ENCODE measurements at regions not wholly inside any gene's neighbourhood (a gene's known extent, or its start where the extent isn't known, plus 50 kb on each side); places are given as distances from the start of the nearest gene placed in this dataset.
"Not testable (repeated sequence)": the region's sequence is repeated elsewhere in the genome, so short reads cannot be mapped to it uniquely, and the experiment has no call there.

DNA sequence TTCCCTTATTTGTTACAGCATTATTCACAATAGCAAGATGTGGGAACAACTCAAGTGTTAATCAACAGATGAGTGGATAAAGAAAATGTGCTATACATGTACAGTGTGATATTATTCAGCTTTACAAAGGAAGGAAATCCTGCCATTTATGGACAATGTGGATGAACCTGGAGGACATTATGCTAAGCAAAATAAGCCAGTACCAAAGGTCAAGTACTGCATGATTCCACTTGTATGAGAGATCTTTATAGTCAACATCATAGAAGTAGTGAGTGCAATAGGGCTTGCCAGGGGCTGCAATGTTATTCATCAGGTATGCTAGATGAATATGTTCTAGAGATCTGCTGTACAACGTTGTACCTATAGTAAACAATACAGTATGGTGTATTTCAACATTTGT is 138.5 kb upstream of the AGR3 start:
- no peak for DNase-seq

DNA sequence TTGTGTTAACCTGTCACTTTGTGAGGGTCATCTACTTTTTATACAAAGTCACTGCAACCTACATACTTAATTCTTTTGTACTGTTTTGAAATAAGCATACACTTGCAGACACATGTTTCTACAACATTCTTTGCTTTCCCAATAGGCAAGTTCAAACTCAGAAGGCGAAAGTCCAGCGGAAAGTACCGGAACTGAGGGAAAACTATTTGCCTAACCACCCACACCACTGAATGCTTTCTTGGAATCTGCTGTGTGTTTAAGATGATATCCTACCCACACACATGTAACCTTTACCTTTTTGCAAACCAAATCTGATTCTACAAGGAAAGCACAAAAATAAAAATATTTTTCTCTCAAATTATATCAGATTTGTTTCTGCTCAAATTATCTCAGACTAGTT is 139.4 kb upstream of the AGR3 start:
- no peak for DNase-seq

DNA sequence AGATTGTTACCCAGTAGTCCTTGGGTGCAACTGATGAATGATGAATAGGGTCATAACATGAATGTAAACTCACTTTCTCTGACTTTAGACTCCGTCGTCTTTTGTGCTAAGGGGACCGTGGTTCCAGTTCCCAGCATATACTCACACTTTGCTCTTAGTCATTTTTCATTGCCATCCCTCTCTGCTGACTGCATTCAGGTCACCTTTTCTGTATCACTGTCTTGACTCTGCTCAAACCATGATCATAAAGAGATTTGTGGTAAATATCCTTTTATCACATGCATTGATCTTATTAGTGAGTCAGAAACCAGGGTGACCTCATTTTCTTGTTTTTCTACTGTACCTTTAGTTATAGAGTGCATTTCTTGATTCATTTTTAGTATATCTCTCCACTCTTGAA is 141.1 kb upstream of the AGR3 start:
- no peak for DNase-seq

DNA sequence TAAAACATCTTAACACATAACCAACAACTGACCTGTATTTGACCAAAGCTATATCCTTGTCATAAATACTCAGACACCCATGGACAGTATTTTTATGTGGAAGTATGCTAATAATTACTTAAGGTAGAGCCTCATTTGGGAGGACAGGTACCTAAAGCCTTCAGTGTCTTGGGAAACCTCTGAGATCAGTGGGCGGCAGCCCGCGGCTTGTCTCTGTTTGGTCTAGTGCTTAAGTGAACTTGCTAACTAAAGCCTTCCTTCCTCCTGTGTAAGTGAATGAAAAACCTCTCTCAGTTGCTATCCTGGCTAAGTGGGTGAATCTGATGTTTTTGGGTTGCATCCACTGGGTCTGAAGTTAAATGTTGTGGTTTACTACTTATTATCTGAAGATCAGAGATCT is 144.5 kb upstream of the AGR3 start:
- no peak for DNase-seq

DNA sequence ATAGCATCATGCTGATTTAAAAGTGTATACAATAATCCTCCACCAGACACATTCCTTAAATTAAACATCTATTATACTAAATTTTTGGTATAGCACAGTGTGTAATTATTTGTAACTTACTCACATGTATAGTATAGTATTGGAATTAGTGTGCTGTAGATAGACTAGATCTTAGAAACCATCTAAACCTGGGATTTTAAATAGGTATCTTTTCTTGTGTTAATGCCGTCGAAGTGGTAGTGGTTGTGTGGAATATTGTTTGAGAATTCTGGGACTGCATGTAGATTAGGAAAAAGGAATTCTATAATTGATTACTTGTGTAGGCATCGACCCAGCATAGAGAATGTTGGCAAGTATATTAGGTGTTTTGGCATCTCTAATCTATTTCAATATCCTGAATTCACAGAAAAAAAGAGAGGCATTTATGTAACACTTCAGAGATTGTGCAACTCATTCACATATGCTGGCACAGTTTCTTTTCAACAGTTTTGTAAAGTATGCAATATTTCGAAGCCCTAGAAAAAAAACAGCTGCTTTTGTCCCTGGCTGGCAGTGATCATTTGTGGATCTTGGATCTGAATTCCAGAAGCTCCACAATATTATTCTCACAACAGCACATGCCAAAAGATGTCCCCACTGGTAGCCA is 145.5 kb upstream of the AGR3 start:
- DNase-seq: no peak

DNA sequence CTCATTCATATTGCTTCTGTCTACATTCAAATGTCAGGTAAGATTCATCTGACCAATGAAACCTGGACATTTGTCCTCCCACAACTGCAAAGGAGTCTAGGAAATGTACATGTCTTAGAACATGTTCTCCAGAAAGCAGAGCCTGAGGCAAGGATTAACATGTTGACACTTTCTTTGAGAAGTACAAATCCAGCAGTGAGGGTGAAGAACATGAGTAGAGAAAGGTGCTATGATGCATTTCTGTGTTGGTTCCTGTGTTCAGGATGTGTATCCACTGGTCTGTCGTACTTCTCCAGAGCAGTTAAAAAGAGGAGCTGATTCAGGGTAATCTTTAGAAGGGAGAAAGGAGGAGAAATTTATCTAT is 146.0 kb upstream of the AGR3 start:
- DNase-seq: no peak

DNA sequence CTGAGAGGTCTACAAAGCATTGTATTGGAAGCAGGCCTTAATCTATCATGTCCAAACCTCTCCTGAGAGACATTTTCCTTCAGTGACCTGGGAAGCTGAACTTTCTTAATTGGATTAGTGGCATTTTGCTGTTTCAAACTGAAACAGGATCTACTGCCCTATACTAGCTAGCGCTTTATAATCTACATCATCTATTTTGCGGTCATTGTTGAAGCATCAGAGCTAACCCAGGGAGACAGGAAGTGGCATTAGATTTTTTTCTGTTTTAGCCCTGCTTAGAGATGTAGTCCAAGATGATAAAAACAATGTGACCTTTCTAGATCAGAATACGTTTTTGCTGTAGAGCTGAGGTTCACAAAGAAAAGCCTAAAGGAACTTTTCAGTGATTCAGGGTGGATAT is 147.4 kb upstream of the AGR3 start:
- no peak for DNase-seq

DNA sequence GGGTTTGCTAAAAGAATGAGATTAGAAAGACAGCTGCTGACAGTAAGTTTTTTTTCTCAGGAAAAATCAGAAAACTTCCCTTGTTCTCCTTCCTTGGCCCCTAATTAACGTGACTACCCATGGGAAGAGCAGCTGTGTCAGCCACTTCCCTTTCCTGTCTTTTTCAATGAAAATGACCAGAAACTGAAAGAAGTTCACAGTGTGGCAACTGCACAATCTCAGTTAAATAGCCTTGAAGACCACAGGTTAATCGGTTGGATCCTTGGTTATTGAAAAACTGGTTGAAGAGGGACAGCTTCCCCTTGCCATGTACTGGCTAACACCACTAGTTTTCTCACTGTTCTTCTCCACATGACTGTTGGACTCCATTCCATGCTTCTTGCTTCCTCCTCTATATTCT is 148.8 kb upstream of the AGR3 start:
- DNase-seq: no peak

DNA sequence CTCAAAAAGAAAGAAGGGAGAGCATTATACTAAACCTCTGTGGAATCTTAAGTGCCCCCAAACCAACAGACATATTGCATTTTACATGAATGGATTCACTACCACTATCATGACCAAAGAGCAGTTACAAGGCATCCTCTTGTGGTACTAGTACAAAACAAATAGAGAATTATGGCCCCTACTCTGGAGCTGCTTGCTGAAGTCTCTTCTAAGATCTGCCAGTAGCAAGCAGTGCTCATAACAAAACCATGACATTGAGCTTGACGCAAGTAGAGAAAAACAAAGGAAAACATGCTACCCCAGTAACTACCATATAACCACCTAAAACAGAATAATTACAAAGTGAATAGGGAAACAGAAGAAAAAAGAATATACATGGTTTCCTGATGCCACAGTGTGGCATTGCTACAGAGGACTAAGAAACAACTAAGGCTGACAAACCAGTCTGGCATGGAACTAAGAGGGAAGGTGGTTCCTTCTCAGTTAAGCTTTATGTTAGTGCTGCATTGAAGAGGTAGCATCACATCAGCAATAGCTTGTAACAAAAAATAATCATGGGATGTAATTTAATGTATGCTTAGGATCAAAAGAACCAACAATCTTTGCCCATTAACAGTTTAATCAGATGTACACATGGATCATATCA is 150.2 kb upstream of the AGR3 start:
- DNase-seq: no peak

DNA sequence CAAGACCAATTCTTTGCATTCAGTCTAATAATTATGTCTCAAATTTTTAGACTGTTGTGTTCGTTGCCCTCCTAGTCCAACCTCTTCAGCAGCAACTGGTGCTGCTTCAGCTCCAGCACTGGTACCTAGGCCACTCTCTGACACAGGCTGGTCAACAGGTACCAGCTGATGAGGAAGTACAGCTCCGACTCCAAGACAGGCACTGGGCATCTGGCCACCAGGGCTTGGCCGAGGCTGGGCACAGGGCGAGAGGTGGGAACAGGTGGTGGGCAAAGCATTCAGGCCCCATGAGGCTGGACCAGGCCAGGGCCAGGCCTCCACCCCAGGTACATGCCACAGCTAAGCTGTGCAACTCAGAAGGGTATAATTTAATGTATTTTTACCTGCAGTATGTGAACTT is 151.5 kb upstream of the AGR3 start:
- no peak for DNase-seq

DNA sequence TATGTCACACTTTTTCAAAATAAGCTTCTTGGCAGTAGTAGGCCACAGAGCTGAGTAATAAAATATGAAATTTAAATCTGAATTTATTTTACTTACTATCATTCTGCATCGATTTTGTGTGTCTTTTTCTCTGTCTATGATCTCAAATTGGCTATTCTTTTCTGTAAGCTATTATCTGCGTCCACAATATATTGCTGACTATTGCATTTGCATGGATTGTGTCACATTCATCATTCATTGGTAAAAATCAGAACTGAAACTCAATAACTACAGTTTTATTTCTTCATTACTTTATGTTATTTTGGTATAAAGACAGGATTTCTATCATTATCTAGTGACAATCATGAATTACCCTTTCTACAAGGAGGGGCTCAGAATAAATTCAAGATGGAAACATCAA is 154.8 kb upstream of the AGR3 start:
- DNase-seq: no peak

DNA sequence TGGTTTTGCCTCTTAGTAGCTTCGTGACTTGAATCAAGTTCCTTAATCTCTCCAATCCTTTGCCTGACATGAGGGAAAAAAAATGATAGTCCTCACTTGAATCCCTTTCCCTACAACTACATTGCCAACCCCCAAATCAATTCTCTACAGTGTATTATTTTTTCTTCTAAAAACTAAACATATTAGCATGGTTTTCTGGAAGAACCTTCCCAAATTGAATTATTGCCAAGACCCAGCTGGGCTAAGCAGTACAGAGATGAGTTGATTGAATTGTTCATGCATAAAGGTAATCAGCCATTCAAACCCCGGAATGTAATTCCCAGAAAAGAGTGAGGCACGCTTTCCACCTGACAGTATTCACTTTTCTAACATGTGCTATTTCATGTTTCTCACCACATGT is 155.6 kb upstream of the AGR3 start:
- DNase-seq: no peak

DNA sequence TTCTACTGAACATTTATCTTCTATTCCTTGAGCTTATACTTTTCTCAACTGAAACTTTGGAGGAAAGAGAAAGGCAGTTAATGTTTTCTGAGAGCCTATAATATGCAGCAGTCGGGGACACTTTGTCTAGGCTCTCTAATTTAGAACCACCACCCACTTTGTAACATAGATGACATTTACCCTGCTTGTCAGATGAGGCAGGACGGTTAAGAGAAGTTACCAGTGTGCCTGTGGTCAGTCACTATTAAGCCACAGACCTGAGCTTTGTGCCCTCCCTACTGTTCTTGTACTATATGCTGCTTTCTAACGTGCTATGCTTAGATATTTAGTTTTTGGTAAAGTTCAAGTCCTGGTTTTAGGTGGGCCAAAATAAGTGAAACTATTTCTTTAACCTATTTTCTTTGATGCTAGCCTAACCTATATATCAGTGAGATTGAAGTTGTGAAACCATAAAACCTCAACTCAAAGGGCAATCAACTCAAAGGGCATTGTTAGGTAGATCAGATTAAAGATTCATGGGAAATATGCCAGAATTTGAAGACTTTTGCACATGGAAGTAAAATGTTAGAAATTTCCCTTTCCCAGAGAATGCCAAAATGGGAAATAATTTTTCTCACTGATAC is 156.5 kb upstream of the AGR3 start:
- DNase-seq: no peak

DNA sequence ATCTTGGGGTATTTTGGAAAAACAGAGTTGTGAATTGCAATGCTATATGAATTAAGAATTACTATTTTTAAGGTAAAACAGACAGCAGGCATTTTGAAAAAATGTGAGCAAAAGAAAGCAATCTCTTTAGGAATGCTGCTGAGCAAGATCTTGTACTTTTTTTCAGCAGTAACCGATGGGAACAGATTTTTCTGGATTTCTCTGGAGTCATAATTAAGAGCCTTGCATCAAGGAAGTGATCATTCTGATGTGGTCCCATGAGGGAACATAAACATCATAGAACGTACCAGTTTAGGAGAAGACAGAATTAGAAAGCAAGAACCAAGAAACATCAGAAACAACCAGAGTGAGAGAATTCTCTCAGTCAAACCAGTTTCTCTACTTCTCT is 157.0 kb upstream of the AGR3 start:
- DNase-seq: no peak

DNA sequence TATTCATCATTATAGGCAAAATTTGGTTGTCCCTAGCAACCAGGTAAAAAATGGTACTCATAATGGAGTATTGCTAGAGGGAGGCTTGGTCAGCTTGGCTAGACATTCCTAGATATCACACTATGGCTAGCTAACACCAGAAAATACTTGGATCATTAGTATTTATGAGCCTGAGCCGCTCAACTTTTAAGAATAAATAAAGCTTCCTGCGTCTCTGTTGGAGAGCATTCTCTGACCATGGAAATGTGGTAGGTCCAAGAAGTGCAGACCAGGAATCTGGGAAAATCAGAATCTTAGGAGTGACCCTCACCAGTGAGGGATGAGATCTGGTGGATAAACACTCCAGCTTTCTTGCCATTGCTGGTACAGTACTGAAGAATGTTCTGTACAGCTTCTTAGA is 157.6 kb upstream of the AGR3 start:
- no peak for DNase-seq

DNA sequence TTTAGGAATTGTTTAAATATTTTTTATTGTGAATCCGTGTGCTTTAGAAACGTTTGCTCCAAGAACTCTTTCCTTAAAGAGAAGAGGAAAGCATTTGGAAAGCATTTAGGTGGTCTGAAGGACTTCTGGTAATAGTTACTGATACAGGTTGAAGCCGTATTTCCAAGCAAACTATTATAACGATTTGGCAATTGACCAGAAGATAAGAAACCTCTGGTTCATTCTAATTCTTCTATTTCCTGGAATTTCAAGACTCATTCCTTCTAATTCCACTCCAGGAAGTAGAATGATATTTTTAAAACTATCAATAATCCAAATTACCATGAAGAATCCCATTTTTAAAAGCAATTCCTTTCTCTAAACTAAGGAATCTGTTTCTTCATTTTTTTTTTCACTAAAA is 158.9 kb upstream of the AGR3 start:
- DNase-seq: no peak

DNA sequence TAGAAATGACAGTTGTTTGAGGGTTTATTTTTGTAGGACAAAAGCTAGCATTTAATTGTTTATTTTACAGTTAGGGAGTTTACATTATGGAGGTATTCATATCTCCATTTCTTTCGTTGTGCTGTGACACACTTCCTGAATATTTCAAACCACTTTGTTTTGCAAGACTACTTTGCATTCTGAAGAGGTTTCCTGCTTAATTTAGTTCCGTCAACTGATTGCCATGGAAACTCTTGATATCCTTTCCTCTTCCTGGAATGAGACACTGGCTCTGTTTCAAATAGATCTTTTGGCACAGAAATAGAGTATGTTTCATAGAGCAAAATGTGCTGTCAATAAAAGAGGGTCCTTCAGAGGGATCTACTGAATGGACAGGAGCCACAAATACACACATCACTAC is 159.5 kb upstream of the AGR3 start:
- DNase-seq: peak; percentile 82

DNA sequence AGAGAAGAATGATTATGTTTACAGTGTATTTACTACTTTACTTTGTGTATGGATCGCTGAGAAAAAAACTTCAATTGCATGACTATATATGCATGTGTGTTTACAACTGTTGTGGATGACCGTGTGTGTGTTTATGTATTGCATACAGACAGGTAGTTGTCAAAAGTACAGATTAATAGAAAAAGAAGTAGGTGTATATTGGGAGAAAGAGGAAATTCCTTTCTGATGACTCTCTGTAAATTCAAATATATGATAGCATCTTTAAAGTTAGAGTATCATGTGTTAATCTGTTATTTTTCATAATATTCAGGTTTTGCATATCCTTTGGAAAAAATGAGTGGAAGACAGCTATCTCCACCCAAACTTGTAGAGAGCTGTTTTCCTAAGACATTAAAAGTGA is 160.4 kb upstream of the AGR3 start:
- no peak for DNase-seq

DNA sequence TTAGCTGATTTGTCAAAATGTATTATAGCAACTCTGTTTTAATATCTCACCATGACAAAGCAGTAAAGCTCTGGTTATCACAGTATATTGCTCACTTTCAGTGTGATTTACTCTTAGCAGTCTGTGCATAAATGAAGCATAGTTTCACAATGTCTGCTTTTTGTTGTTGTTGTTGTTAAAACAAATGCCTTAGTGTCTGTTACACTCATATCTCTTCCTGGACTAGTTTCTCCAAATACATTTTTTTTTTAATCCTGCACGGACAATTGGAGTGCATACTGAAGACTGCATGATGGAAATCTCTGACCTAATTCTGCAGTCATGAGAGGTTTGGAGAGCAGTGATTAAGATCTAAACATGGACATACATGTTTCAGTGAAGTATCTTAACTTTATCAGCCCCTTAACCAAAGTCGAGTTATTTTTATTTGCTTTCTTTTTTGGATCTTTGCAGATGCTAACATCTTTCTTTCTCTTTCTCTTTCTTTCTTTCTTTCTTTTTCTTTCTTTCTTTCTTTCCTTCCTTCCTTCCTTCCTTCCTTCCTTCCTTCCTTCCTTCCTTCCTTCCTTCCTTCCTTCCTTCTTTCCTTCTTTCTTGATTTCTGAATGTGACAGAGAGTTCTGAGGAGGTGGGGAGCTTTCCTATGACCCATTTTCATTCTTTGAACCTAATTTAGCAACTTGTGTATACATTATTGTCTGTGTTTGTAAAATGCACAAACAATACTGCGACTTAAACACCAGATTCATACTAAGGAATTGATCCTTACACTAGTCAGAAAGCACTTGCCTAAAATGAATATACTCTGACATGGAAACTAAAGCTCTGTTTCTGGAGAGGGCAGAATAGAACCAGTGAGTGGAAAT is 161.5 kb upstream of the AGR3 start:
- no peak for DNase-seq

DNA sequence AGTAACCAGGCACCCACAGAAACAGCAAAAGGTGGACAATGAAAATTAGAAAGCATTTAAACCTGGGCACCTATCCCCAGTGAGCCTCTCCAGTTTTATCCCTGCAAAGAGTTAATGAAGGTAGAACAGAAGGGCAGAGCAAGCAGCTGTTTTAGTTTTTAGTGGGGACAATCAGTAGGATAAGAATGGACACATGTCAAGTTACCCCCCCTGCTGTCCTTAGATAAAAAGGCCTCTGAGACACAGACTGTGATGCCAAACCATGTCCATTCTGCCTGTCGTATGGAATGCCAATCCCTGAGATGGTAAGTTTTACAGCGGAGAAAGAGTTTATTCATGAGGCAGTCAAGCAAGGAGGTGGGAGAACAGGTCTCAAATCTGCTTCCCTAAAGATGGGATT is 162.6 kb upstream of the AGR3 start:
- no peak for DNase-seq

DNA sequence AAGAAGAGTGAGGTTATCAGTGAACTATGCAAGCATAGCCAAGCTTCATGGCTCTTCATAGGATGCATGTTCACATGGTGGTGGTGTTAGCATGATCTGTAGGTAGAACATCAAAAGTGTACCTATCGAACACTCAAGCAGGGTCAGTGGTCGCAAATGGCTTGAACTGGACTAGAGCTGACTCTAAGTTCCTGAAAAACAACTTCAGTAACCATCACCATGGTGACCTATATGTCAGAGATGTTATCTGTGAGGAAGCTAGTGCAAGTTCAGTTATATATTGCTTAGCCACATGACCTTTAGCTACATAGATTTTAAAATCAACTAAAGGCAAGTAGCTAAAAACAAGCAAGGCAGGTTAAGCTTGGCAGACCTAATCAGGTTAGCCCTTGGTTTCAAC is 163.1 kb upstream of the AGR3 start:
- no peak for DNase-seq

DNA sequence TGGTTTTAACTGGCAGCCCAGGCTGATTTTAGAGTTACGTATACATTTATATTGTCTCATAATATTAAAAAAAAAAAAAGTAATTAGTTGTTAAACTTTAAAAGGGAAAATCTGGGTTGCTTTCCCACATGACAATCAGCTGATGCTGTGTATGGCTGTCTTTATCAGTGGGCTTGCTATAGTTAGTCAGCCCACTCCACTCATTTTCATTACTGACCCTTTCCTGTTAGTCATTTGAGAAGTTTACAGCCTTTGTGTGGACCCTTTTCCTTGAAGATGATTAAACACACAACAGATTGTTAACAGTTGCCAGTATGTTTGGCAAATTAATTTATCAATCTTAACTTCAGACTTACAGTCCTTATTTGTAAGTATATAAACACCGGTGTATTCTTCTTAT is 164.5 kb upstream of the AGR3 start:
- DNase-seq: no peak

DNA sequence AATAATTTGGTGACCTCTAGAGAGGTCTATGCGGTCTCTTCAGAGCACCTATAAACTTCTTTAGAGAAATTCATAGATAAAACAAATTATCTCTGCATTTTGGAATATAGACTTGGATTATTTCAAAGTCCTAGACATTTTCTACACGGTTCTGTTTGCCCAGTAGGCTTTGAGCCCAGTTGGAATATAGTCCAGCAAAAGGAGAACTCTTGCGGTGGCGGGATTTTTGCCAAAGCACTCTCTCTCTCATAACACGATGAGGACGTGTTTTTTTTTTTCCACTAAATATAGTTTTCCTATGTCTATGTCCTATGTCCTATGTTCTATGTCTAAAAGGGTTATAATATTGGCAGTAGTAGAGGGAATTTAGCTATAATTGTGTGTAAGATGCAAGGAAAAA is 164.9 kb upstream of the AGR3 start:
- DNase-seq: no peak

DNA sequence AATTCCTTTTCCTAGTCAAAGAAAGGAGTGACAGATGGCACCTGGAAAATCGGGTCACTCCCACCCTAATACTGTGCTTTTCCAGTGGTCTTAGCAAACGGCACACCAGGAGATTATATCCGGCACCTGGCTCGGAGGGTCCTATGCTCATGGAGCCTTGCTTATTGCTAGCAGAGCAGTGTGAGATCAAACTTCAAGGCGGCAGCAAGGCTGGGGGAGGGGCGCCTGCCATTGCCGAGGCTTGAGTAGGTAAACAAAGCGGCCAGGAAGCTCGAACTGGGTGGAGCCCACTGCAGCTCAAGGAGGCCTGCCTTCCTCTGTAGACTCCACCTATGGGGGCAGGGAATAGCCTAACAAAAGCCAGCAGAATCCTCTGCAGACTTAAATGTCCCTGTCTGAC is 171.4 kb upstream of the AGR3 start:
- DNase-seq: not testable (repeated sequence)
